ENCODE measurements at regions not wholly inside any gene's neighbourhood (a gene's known extent, or its start where the extent isn't known, plus 50 kb on each side); places are given as distances from the start of the nearest gene placed in this dataset.

GRCh38 chrX:34879886-34880285 lies 62.7 kb upstream of the FAM47B start:
- in situ Hi-C loops (cut with HindIII; ENCODE audit: low pct_unique_long_range_greater_than_20kb, low sequenced_read_pairs): no loop called here
- no peak for TF ChIP-seq JUND (IDR thresholded peaks at IDR 0.05; ENCODE audit: low read depth)
- no peak for DNase-seq (ENCODE audit: low read depth in 1 of 2, low spot score in 1 of 2)

DNA sequence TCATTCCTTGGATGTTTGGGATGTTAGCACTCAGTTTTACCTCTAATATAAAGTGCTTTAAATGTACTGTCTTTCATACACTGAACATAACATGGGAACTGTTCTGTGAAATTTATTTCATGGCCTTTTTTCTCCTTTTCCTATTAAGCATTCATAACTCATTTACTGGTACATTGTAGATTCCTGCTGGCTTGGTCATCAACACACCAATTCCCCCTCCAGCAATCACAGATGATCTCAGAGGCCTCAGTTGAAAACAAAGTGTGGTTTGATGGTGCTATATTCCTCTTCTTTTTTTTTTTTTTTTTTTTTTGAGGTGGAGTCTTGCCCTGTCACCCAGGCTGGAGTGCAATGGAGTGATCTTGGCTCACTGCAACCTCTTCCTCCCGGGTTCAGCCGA lies 61.9 kb upstream of the FAM47B start:
- in situ Hi-C loops (cut with HindIII; ENCODE audit: low pct_unique_long_range_greater_than_20kb, low sequenced_read_pairs): no loop called here
- no peak for TF ChIP-seq JUND (IDR thresholded peaks at IDR 0.05; ENCODE audit: low read depth)
- DNase-seq (ENCODE audit: low read depth in 1 of 2, low spot score in 1 of 2): no peak

- in situ Hi-C loops (cut with HindIII; ENCODE audit: low pct_unique_long_range_greater_than_20kb, low sequenced_read_pairs): no loop called here
- DNase-seq (ENCODE audit: low read depth in 1 of 2, low spot score in 1 of 2): no peak
- TF ChIP-seq JUND (IDR thresholded peaks at IDR 0.05; ENCODE audit: low read depth): no peak
Measured at GRCh38 chrX:34881671-34882070, 60.9 kb upstream of the FAM47B start.

GRCh38 chrX:34884817-34885216 lies 57.8 kb upstream of the FAM47B start:
- in situ Hi-C loops (cut with HindIII; ENCODE audit: low pct_unique_long_range_greater_than_20kb, low sequenced_read_pairs): no loop called here
- DNase-seq (ENCODE audit: low read depth in 1 of 2, low spot score in 1 of 2): no peak
- TF ChIP-seq JUND (IDR thresholded peaks at IDR 0.05; ENCODE audit: low read depth): no peak

DNA sequence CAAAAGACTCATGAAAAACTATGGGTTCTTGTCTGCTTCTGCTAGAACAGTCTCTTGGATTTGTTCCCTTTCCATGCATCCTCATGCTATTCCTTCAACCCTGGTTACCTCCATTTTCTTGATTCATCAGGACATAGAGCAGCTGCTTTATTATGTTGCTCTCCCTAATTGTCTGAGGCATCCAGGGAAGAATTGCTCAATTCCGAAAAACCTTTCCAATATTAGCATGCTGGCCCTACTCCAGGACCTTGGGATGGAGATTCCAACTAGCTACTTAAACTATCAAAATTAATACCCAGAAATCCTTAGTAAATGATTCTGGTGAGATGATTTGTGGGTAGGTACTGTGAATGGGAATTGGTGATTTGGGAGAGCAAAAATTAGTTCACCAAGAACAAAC lies 56.6 kb upstream of the FAM47B start:
- no peak for DNase-seq (ENCODE audit: low read depth in 1 of 2, low spot score in 1 of 2)
- TF ChIP-seq JUND (IDR thresholded peaks at IDR 0.05; ENCODE audit: low read depth): no peak
- in situ Hi-C loops (cut with HindIII; ENCODE audit: low pct_unique_long_range_greater_than_20kb, low sequenced_read_pairs): no loop called here

- DNase-seq (ENCODE audit: low read depth in 1 of 2, low spot score in 1 of 2): no peak
- in situ Hi-C loops (cut with HindIII; ENCODE audit: low pct_unique_long_range_greater_than_20kb, low sequenced_read_pairs): no loop called here
- TF ChIP-seq JUND (IDR thresholded peaks at IDR 0.05; ENCODE audit: low read depth): no peak
Measured at GRCh38 chrX:34891391-34891790, 51.2 kb upstream of the FAM47B start.

Measured in T47D (cell line).